Adrenal gland (tissue), 9 donors: ENCODE measurements at regions not wholly inside any gene's neighbourhood (a gene's known extent, or its start where the extent isn't known, plus 50 kb on each side); places are given as distances from the start of the nearest gene placed in this dataset.

ENCODE experiments used
- DNase-seq, 7 donors: peaks; one replicate each; pipeline ENCODE4 v3.0.0-alpha.2; 2019 to 2020
- H3K27ac ChIP-seq, 5 donors: fragments of 200-600 bp; sonication (generic) in 4 of 5; 1 replicate in 3 of 5; 2 replicates in 2 of 5; pipeline versions ENCODE4 v1.5.1 to v1.8.0; 2016 to 2020; ENCODE audit warnings: mild to moderate bottlenecking in 1 of 5
- H3K27me3 ChIP-seq: fragments of 200-600 bp; 2 replicates; pipeline ENCODE4 v1.8.0; 2021
- H3K36me3 ChIP-seq, 2 donors: fragments of 200-600 bp; replicated peaks in 1 of 2; 1 replicate in 1 of 2; 2 replicates in 1 of 2; pipeline versions ENCODE4 v1.5.1 to v1.8.0; 2018 to 2022
- H3K4me1 ChIP-seq, 2 donors: fragments of 200-600 bp; replicated peaks in 1 of 2; 1 replicate in 1 of 2; 2 replicates in 1 of 2; pipeline versions ENCODE4 v1.5.1 to v1.8.0; 2018 to 2021
- H3K4me3 ChIP-seq, 4 donors: fragments of 200-600 bp; sonication (generic) in 3 of 4; one replicate each; pipeline ENCODE4 v1.5.1; 2016 to 2018
- H3K9me3 ChIP-seq, 3 donors: fragments of 200-600 bp; sonication (generic) in 1 of 3; replicated peaks in 1 of 3; 1 replicate in 2 of 3; 2 replicates in 1 of 3; pipeline versions ENCODE4 v1.5.1 to v1.8.0; 2016 to 2021
- CTCF ChIP-seq, 6 experiments: fragments of 450-650 bp in 4 of 6; fragments of 200-600 bp in 2 of 6; sonication (generic) in 1 of 6; IDR thresholded peaks; 1 replicate in 5 of 6; 2 replicates in 1 of 6; pipeline versions ENCODE4 v1.5.1 to v1.8.0; 2016 to 2021; ENCODE audit warnings: antibody characterized with exemption in 6 of 6, mild to moderate bottlenecking in 2 of 6, moderate library complexity in 1 of 6
- POLR2A ChIP-seq, 2 donors: fragments of 450-650 bp; IDR thresholded peaks; one replicate each; pipeline ENCODE4 v1.6.1; 2017; ENCODE audit warnings: antibody characterized with exemption in 2 of 2, mild to moderate bottlenecking in 2 of 2, moderate library complexity in 1 of 2
- WGBS, 4 donors: extraction: QIAGEN DNeasy Blood & Tissue Kit in 2 of 4; methylation state at CpG; one replicate each; pipeline versions ENCODE4 v1.1.5 to v1.1.7; 2013 to 2017; 5-methylcytosine and 5-hydroxymethylcytosine counted together
- intact Hi-C, 2 donors: fragments of 100-400 bp; cut with DNase I; formaldehyde crosslinking; loops; one replicate each; pipeline versions ENCODE4 v1.14.1 to v1.15.0; 2022 to 2023
- donor health status: healthy with polysubstance abuse.
- donor health status: Bipolar disorder and iron deficiency.
- donor health status: DM: yes; HTN: yes; CAD: no.
- donor health status: DM: no; HTN: no; CAD: no.
- donor health status: DM: no; HTN: no; CAD: no.

GRCh38 chr3:72549761-72550581 is 298.3 kb downstream of the SHQ1 start:
- no peaks in the 10 kb centered on the region for H3K9me3 ChIP-seq
- intact Hi-C loops, result no loop called here
- no peak for DNase-seq

GRCh38 chr3:72548981-72549380 is 299.3 kb downstream of the SHQ1 start:
- TF ChIP-seq POLR2A (IDR thresholded peaks at IDR 0.05), result no peak
- TF ChIP-seq CTCF (IDR thresholded peaks at IDR 0.05), result no peak
- 62 to 81% (median 78%) methylated on average over 4 of the region's 4 CpGs for WGBS, 4 donors

More at GRCh38 chr3:72549761-72550581, 298.3 kb downstream of the SHQ1 start:
- TF ChIP-seq POLR2A (IDR thresholded peaks at IDR 0.05) (no peak), CTCF (IDR thresholded peaks at IDR 0.05) (no peak)
- Histone ChIP-seq H3K27ac (no peak overlapping the region), H3K36me3 (no peaks in the 10 kb centered on the region), H3K27me3 (no peaks in the 10 kb centered on the region), H3K4me1 (no peaks in the 10 kb centered on the region), H3K4me3 (no peak overlapping the region)
- WGBS, 4 donors, result 79 to 92% (median 84%) methylated on average over 10 to 12 of the region's 12 CpGs

GRCh38 chr3:72548461-72548860 is 299.8 kb downstream of the SHQ1 start:
- no peak for DNase-seq
- Histone ChIP-seq H3K27me3 (no peaks in the 10 kb centered on the region), H3K9me3 (no peaks in the 10 kb centered on the region), H3K4me1 (no peaks in the 10 kb centered on the region), H3K27ac (no peak overlapping the region), H3K4me3 (no peak overlapping the region), H3K36me3 (no peaks in the 10 kb centered on the region)
- intact Hi-C loops, result no loop called here
- TF ChIP-seq POLR2A (IDR thresholded peaks at IDR 0.05) (no peak), CTCF (IDR thresholded peaks at IDR 0.05) (no peak)
- WGBS, 4 donors, result 0 to 46% (median 24%) methylated on average over 1 of the region's 1 CpG

More at GRCh38 chr3:72548981-72549380, 299.3 kb downstream of the SHQ1 start:
- DNase-seq, result no peak
- H3K36me3 ChIP-seq, result no peaks in the 10 kb centered on the region
- no peaks in the 10 kb centered on the region for H3K9me3 ChIP-seq
- no peak overlapping the region for H3K27ac ChIP-seq
- no peaks in the 10 kb centered on the region for H3K27me3 ChIP-seq
- H3K4me3 ChIP-seq, result no peak overlapping the region
- intact Hi-C loops, result no loop called here
- H3K4me1 ChIP-seq, result no peaks in the 10 kb centered on the region

GRCh38 chr3:72547183-72547582 is 301.1 kb downstream of the SHQ1 start:
- intact Hi-C loops, result no loop called here
- H3K4me3 ChIP-seq, result no peak overlapping the region

More at GRCh38 chr3:72547183-72547582, 301.1 kb downstream of the SHQ1 start:
- no peaks in the 10 kb centered on the region for H3K4me1 ChIP-seq
- 59 to 73% (median 70%) methylated on average over 3 of the region's 3 CpGs for WGBS, 4 donors
- no peaks in the 10 kb centered on the region for H3K27me3 ChIP-seq
- no peaks in the 10 kb centered on the region for H3K9me3 ChIP-seq
- DNase-seq, result peak in 4 of 7 donors; percentile 14 to 40 (median 26)
- H3K27ac ChIP-seq, result no peak overlapping the region
- H3K36me3 ChIP-seq, result no peaks in the 10 kb centered on the region
- no peak for TF ChIP-seq POLR2A (IDR thresholded peaks at IDR 0.05)
- no peak for TF ChIP-seq CTCF (IDR thresholded peaks at IDR 0.05)
